ENCODE measurements at regions not wholly inside any gene's neighbourhood (a gene's known extent, or its start where the extent isn't known, plus 50 kb on each side); places are given as distances from the start of the nearest gene placed in this dataset.

GRCh38 chr5:28355831-28356230 is 1317.4 kb upstream of the CDH9 start:
- TF ChIP-seq CTCF (IDR thresholded peaks at IDR 0.05) (no peak), POLR2A (IDR thresholded peaks at IDR 0.05) (no peak), POLR2AphosphoS5 (IDR thresholded peaks at IDR 0.05; ENCODE audit: insufficient read depth in 1 of 2, low read depth in 1 of 2) (no peak)
